Astrocyte (in vitro differentiated cells and primary cell): ENCODE measurements at regions not wholly inside any gene's neighbourhood (a gene's known extent, or its start where the extent isn't known, plus 50 kb on each side); places are given as distances from the start of the nearest gene placed in this dataset.
A peak's percentile ranks its signal among the peaks of the same experiment; 100 is the strongest.

ENCODE experiments used
- DNase-seq: peaks from one replicate; pipeline ENCODE4 v3.0.0-alpha.2; 2010; ENCODE audit warnings: low read depth
- FAIRE-seq: peaks from 2 replicates; lab custom pipeline; 2011; peaks lifted over from hg19 to GRCh38; lab: Jason Lieb, UNC
- H2AFZ ChIP-seq: 2 replicates; pipeline ENCODE4 v1.6.0; 2012; ENCODE audit warnings: low read depth, low read length, inconsistent platforms
- H3K27ac ChIP-seq: 2 replicates; pipeline ENCODE4 v1.5.1; 2011; ENCODE audit warnings: low read depth, low read length, inconsistent platforms
- H3K27me3 ChIP-seq: 2 replicates; pipeline ENCODE4 v1.6.0; 2011; ENCODE audit warnings: low read length, inconsistent platforms; ENCODE audit not compliant: insufficient read depth
- H3K36me3 ChIP-seq: 2 replicates; pipeline ENCODE4 v1.5.1; 2011; ENCODE audit warnings: low read length, inconsistent platforms; ENCODE audit not compliant: insufficient read depth
- H3K4me1 ChIP-seq: 2 replicates; pipeline ENCODE4 v1.5.1; 2011; ENCODE audit warnings: low read length, inconsistent platforms; ENCODE audit not compliant: insufficient read depth
- H3K4me2 ChIP-seq: 2 replicates; pipeline ENCODE4 v1.6.0; 2012; ENCODE audit warnings: low read length, inconsistent platforms
- H3K4me3 ChIP-seq: 2 replicates; pipeline ENCODE4 v1.5.1; 2011; ENCODE audit warnings: low read depth, mild to moderate bottlenecking, low read length, inconsistent platforms; ENCODE audit not compliant: insufficient read depth
- H3K79me2 ChIP-seq: 2 replicates; pipeline ENCODE4 v1.6.0; 2012; ENCODE audit warnings: mild to moderate bottlenecking, low read length, inconsistent platforms; ENCODE audit not compliant: insufficient read depth
- H3K9ac ChIP-seq: 2 replicates; pipeline ENCODE4 v1.6.0; 2012; ENCODE audit warnings: mild to moderate bottlenecking, low read length, inconsistent platforms
- H3K9me3 ChIP-seq: 2 replicates; pipeline ENCODE4 v1.5.1; 2012; ENCODE audit warnings: low read depth, mild to moderate bottlenecking, low read length, inconsistent platforms; ENCODE audit not compliant: insufficient read depth
- H4K20me1 ChIP-seq: 2 replicates; pipeline ENCODE4 v1.6.0; 2012; ENCODE audit warnings: low read length, inconsistent platforms; ENCODE audit not compliant: insufficient read depth
- H3K27ac Mint-ChIP-seq: one replicate; pipeline ENCODE4 v1.8.0; 2021; ENCODE audit warnings: mild to moderate bottlenecking, mixed read lengths; ENCODE audit not compliant: unreplicated experiment
- H3K27me3 Mint-ChIP-seq: one replicate; pipeline ENCODE4 v1.8.0; 2021; ENCODE audit warnings: low read depth, mixed read lengths; ENCODE audit not compliant: unreplicated experiment
- H3K36me3 Mint-ChIP-seq: one replicate; pipeline ENCODE4 v1.8.0; 2021; ENCODE audit warnings: low read depth, mixed read lengths; ENCODE audit not compliant: unreplicated experiment
- H3K4me1 Mint-ChIP-seq: one replicate; pipeline ENCODE4 v1.8.0; 2021; ENCODE audit warnings: low read depth, mixed read lengths; ENCODE audit not compliant: unreplicated experiment
- H3K4me3 Mint-ChIP-seq: one replicate; pipeline ENCODE4 v1.8.0; 2021; ENCODE audit warnings: mild to moderate bottlenecking, moderate library complexity, mixed read lengths; ENCODE audit not compliant: unreplicated experiment
- H3K9me3 Mint-ChIP-seq: one replicate; pipeline ENCODE4 v1.8.0; 2021; ENCODE audit warnings: mild to moderate bottlenecking, mixed read lengths; ENCODE audit not compliant: unreplicated experiment
- CTCF ChIP-seq: IDR thresholded peaks from 2 replicates; pipeline ENCODE4 v1.5.1; 2011; ENCODE audit warnings: low read depth, mild to moderate bottlenecking, inconsistent platforms, low read length, moderate library complexity; ENCODE audit not compliant: insufficient read depth
- EZH2 ChIP-seq: IDR thresholded peaks from 2 replicates; pipeline ENCODE4 v1.6.1; 2012; ENCODE audit warnings: mild to moderate bottlenecking, low read length, inconsistent platforms; ENCODE audit not compliant: insufficient read depth

DNA sequence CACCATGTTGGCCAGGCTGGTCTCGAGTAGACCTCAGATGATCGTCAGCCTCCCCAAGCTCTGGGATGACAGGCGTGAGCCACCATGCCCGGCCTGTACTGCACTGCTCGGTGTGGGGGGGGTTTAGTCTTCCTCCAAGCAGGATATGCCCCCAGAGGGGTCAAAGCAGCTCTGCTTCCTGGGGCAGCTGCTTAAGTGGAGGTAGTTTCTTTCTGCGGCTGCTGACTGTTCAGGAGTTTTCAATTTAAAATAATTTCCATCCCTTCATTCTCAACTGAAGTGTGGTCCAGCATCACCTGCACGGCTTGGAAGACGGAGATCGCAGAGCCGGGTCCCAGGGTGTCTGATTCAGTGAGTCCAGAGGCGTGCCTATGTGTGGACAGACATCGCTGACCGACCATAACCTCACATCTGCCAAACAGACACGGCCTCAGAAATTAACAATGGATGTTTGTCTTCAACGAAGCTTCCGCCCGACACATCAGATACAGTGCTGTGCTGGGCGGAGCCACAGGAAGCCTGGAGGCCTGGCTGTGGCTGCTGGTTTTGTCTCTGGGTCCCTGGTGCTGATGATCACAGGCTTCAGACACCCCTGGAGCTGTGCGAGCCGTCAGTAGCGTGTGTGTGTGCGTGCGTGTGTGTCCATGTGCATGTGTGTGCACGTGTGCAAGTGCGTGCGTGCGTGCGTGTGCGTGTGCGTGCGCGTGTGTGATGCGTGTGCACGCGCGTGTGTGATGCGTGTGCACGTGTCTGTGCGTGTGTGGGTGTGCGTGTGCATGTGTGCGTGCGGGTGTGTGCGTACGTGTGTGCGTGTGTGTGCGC, 226.5 kb upstream of the PITRM1 start:
- no peaks in the 10 kb centered on the region for H3K79me2 ChIP-seq
- H3K9ac ChIP-seq, result no peak overlapping the region
- no peaks in the 10 kb centered on the region for H3K36me3 ChIP-seq
- peaks cover 3% of the 10 kb centered on the region for H3K27me3 ChIP-seq
- no peak overlapping the region for H3K27ac ChIP-seq
- no peaks in the 10 kb centered on the region for H4K20me1 ChIP-seq
- Mint-ChIP-seq H3K4me3 (no peak overlapping the region), H3K4me1 (peaks cover 22% of the 10 kb centered on the region), H3K27ac (no peak overlapping the region), H3K27me3 (peaks cover 1% of the 10 kb centered on the region), H3K9me3 (no peaks in the 10 kb centered on the region), H3K36me3 (no peaks in the 10 kb centered on the region)
- DNase-seq (no peak), FAIRE-seq (no peak)
- H3K9me3 ChIP-seq, result peaks cover 3% of the 10 kb centered on the region
- TF ChIP-seq EZH2, result no peak
- no peak for TF ChIP-seq CTCF
- no peak overlapping the region for H2AFZ ChIP-seq
- H3K4me1 ChIP-seq, result peaks cover 25% of the 10 kb centered on the region
- H3K4me2 ChIP-seq, result no peak overlapping the region
- H3K4me3 ChIP-seq, result no peak overlapping the region

DNA sequence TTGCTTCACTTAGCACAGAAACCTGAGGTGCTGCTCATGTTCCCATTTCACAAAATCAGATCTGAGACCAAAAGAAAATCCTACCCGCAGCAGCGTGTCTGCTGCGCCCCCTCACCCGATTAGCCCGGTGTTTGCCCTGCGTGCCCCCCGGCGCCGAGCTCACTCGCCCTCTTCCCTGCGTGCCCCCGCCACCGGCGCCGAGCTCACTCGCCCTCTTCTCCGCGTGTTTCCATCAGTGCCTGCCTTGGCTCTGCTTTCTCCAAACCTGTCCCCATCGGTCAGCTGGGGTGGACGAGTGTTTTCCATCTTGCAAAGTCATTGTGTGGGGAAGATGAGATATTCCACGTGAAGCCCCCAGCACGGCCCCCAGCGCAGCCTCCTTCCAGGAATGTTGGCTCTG, 225.3 kb upstream of the PITRM1 start:
- H3K4me3 ChIP-seq, result no peak overlapping the region
- H3K9me3 ChIP-seq, result peaks cover 3% of the 10 kb centered on the region
- H3K79me2 ChIP-seq, result no peaks in the 10 kb centered on the region
- peaks cover 29% of the 10 kb centered on the region for H3K4me1 Mint-ChIP-seq
- TF ChIP-seq EZH2 (no peak), CTCF (no peak)
- H3K27ac ChIP-seq, result no peak overlapping the region
- H3K4me2 ChIP-seq, result no peak overlapping the region
- peaks cover 1% of the 10 kb centered on the region for H3K27me3 Mint-ChIP-seq
- no peaks in the 10 kb centered on the region for H3K36me3 ChIP-seq
- no peaks in the 10 kb centered on the region for H4K20me1 ChIP-seq
- H3K9me3 Mint-ChIP-seq, result no peaks in the 10 kb centered on the region
- no peak for FAIRE-seq
- H3K9ac ChIP-seq, result no peak overlapping the region
- H3K4me1 ChIP-seq, result peaks cover 25% of the 10 kb centered on the region
- no peak overlapping the region for H2AFZ ChIP-seq
- no peak overlapping the region for H3K4me3 Mint-ChIP-seq
- no peak overlapping the region for H3K27ac Mint-ChIP-seq
- no peak for DNase-seq
- peaks cover 3% of the 10 kb centered on the region for H3K27me3 ChIP-seq
- no peaks in the 10 kb centered on the region for H3K36me3 Mint-ChIP-seq

- Histone ChIP-seq H2AFZ (no peak overlapping the region), H3K4me3 (no peak overlapping the region), H3K4me1 (peaks cover 25% of the 10 kb centered on the region), H3K27ac (no peak overlapping the region), H3K9ac (no peak overlapping the region), H4K20me1 (no peaks in the 10 kb centered on the region), H3K36me3 (no peaks in the 10 kb centered on the region), H3K79me2 (no peaks in the 10 kb centered on the region), H3K4me2 (no peak overlapping the region), H3K9me3 (peaks cover 3% of the 10 kb centered on the region), H3K27me3 (no peaks in the 10 kb centered on the region)
- Mint-ChIP-seq H3K27me3 (peaks cover 1% of the 10 kb centered on the region), H3K4me1 (peaks cover 29% of the 10 kb centered on the region), H3K4me3 (no peak overlapping the region), H3K9me3 (no peaks in the 10 kb centered on the region), H3K27ac (peak overlapping the region; percentile 42), H3K36me3 (no peaks in the 10 kb centered on the region)
- DNase-seq, result no peak
- no peak for TF ChIP-seq CTCF
- no peak for TF ChIP-seq EZH2
- no peak for FAIRE-seq
Observed at GRCh38 chr10:3397231-3397630, 224.6 kb upstream of the PITRM1 start.
